ENCODE measurements at regions not wholly inside any gene's neighbourhood (a gene's known extent, or its start where the extent isn't known, plus 50 kb on each side); places are given as distances from the start of the nearest gene placed in this dataset.
A peak's percentile ranks its signal among the peaks of the same experiment; 100 is the strongest.

- Histone ChIP-seq H2BK5ac (ENCODE audit: low read depth, low read length, poor library complexity, severe bottlenecking) (no peak overlapping the region), H3K9me1 (ENCODE audit: insufficient read depth, low read length) (no peaks in the 10 kb centered on the region), H3K4me2 (ENCODE audit: low read depth, low read length) (no peak overlapping the region), H3K9me3 (ENCODE audit: control insufficient read depth, insufficient read depth, low read length) (no peaks in the 10 kb centered on the region), H2AK9ac (replicated peaks; ENCODE audit: low read depth, low read length, poor library complexity) (no peak overlapping the region), H3K23ac (ENCODE audit: low read depth, low read length) (no peak overlapping the region), H2BK15ac (ENCODE audit: low read depth, low read length) (no peak overlapping the region), H3K4me3 (ENCODE audit: insufficient read depth, low read depth, low read length) (no peak overlapping the region), H2BK120ac (ENCODE audit: low read depth, low read length) (no peak overlapping the region), H3K56ac (ENCODE audit: extremely low read depth, insufficient read depth, low read length) (no peak overlapping the region), H3K14ac (replicated peaks; ENCODE audit: low read depth, low read length) (no peak overlapping the region), H2BK20ac (ENCODE audit: low read depth, low read length) (no peak overlapping the region), H2AFZ (replicated peaks; ENCODE audit: low read length, poor library complexity) (no peak overlapping the region), H3K4ac (ENCODE audit: low read depth, low read length) (no peak overlapping the region), H4K8ac (ENCODE audit: low read depth in 2 of 2, low read length in 2 of 2) (no peak overlapping the region), H3K18ac (ENCODE audit: low read depth, low read length) (no peak overlapping the region), H4K20me1 (ENCODE audit: insufficient read depth, low read length) (no peaks in the 10 kb centered on the region), H4K91ac (ENCODE audit: insufficient read depth, low read depth, low read length) (no peak overlapping the region), H3K36me3 (ENCODE audit: control insufficient read depth, insufficient read depth, low read length) (no peaks in the 10 kb centered on the region), H4K5ac (ENCODE audit: low read depth, low read length) (no peak overlapping the region), H3K9ac (ENCODE audit: low read depth, low read length) (no peak overlapping the region), H3K4me1 (ENCODE audit: control insufficient read depth, insufficient read depth, low read length) (no peaks in the 10 kb centered on the region), H2AK5ac (ENCODE audit: low read depth, low read length) (no peak overlapping the region), H3K27ac (ENCODE audit: insufficient read depth, low read length) (no peak overlapping the region), H3K27me3 (ENCODE audit: control insufficient read depth, insufficient read depth, low read length) (no peaks in the 10 kb centered on the region), H3K79me1 (ENCODE audit: low read depth in 1 of 2, low read length in 2 of 2) (no peaks in the 10 kb centered on the region)
- DNase-seq (peak; percentile 1), ATAC-seq (ENCODE audit: low read depth) (no peak)
- TF ChIP-seq MAFK (IDR thresholded peaks at IDR 0.05; ENCODE audit: low read depth, low read length) (no peak), RAD21 (IDR thresholded peaks at IDR 0.05; ENCODE audit: low read length) (no peak), BHLHE40 (IDR thresholded peaks at IDR 0.05; ENCODE audit: low read depth, low read length) (no peak), MXI1 (IDR thresholded peaks at IDR 0.05; ENCODE audit: borderline replicate concordance, low read depth, low read length) (no peak), NFE2L2 (IDR thresholded peaks at IDR 0.05; ENCODE audit: low read depth, low read length) (no peak), POLR2A (IDR thresholded peaks at IDR 0.05; ENCODE audit: low read depth, low read length) (no peak), SMC3 (IDR thresholded peaks at IDR 0.05; ENCODE audit: low read depth, low read length) (no peak), CHD1 (IDR thresholded peaks at IDR 0.05; ENCODE audit: low read depth, low read length) (no peak), MAZ (IDR thresholded peaks at IDR 0.05; ENCODE audit: borderline replicate concordance, low read depth, low read length) (no peak), FOS (IDR thresholded peaks at IDR 0.05; ENCODE audit: low read depth, low read length) (no peak), CEBPB (IDR thresholded peaks at IDR 0.05; ENCODE audit: low read depth, low read length) (no peak)
- TF ChIP-seq, protein P1, sequence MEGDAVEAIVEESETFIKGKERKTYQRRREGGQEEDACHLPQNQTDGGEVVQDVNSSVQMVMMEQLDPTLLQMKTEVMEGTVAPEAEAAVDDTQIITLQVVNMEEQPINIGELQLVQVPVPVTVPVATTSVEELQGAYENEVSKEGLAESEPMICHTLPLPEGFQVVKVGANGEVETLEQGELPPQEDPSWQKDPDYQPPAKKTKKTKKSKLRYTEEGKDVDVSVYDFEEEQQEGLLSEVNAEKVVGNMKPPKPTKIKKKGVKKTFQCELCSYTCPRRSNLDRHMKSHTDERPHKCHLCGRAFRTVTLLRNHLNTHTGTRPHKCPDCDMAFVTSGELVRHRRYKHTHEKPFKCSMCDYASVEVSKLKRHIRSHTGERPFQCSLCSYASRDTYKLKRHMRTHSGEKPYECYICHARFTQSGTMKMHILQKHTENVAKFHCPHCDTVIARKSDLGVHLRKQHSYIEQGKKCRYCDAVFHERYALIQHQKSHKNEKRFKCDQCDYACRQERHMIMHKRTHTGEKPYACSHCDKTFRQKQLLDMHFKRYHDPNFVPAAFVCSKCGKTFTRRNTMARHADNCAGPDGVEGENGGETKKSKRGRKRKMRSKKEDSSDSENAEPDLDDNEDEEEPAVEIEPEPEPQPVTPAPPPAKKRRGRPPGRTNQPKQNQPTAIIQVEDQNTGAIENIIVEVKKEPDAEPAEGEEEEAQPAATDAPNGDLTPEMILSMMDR (conservative IDR thresholded peaks at IDR 0.05; ENCODE audit: low read depth, low read length), result no peak
- TF ChIP-seq, protein P2, sequence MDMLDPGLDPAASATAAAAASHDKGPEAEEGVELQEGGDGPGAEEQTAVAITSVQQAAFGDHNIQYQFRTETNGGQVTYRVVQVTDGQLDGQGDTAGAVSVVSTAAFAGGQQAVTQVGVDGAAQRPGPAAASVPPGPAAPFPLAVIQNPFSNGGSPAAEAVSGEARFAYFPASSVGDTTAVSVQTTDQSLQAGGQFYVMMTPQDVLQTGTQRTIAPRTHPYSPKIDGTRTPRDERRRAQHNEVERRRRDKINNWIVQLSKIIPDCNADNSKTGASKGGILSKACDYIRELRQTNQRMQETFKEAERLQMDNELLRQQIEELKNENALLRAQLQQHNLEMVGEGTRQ (IDR thresholded peaks at IDR 0.05; ENCODE audit: low read depth, low read length), result no peak
- TF ChIP-seq, protein P3, sequence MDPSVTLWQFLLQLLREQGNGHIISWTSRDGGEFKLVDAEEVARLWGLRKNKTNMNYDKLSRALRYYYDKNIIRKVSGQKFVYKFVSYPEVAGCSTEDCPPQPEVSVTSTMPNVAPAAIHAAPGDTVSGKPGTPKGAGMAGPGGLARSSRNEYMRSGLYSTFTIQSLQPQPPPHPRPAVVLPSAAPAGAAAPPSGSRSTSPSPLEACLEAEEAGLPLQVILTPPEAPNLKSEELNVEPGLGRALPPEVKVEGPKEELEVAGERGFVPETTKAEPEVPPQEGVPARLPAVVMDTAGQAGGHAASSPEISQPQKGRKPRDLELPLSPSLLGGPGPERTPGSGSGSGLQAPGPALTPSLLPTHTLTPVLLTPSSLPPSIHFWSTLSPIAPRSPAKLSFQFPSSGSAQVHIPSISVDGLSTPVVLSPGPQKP (IDR thresholded peaks at IDR 0.05; ENCODE audit: borderline replicate concordance, low read depth, low read length), result no peak
- in situ Hi-C loops (cut with MboI; ENCODE audit: low sequenced_read_pairs) (no loop called here), intact Hi-C loops (cut with micrococcal nuclease) (no loop called here), dilution Hi-C loops (cut with HindIII; ENCODE audit: low sequenced_read_pairs, unreplicated experiment) (no loop called here)
- no TSS peak for BruUV-seq (replicated peaks)
- CTCF ChIA-PET, result no interaction called here
- no CpG with 5 or more reads among the region's 1 CpG for WGBS, 2 experiments (ENCODE audit: extremely low coverage in 2 of 2, insufficient read length in 1 of 2)
- POLR2A ChIA-PET (ENCODE audit: unreplicated experiment), result no interaction called here
Measured at GRCh38 chrX:141439651-141440050, 144.9 kb downstream of the SPANXA1 start.
